Activated CD8-positive, alpha-beta T cell treated with anti-CD3 and anti-CD28 coated beads for 36 hours (primary cell): ENCODE measurements at regions not wholly inside any gene's neighbourhood (a gene's known extent, or its start where the extent isn't known, plus 50 kb on each side); places are given as distances from the start of the nearest gene placed in this dataset.
A peak's percentile ranks its signal among the peaks of the same experiment; 100 is the strongest.
"Not testable (repeated sequence)": the region's sequence is repeated elsewhere in the genome, so short reads cannot be mapped to it uniquely, and the experiment has no call there.

Experiments used
- ATAC-seq: fragments of 200-7000 bp; cut with Tn5 transposase; one replicate; pipeline ENCODE4 v1.10.0; 2021; ENCODE audit warnings: mild to moderate bottlenecking, moderate library complexity
- CTCF ChIA-PET: fragments of 350-600 bp; sonication (Branson Sonifier 250); formaldehyde crosslinking; loops from one replicate; lab custom pipeline; 2021; ENCODE audit warnings: antibody characterized with exemption; lab: Charles Lee
- POLR2A ChIA-PET: fragments of 350-600 bp; sonication (Branson Sonifier 250); formaldehyde crosslinking; loops from one replicate; lab custom pipeline; 2021; ENCODE audit warnings: antibody characterized with exemption; lab: Charles Lee
- DNase-seq: peaks from one replicate; pipeline ENCODE4 v3.0.0-alpha.2; 2020
- H3K27ac Mint-ChIP-seq: one replicate; pipeline ENCODE4 v1.8.0; 2021; ENCODE audit warnings: mild to moderate bottlenecking, mixed read lengths
- H3K27me3 Mint-ChIP-seq: one replicate; pipeline ENCODE4 v1.8.0; 2021; ENCODE audit warnings: mixed read lengths
- H3K36me3 Mint-ChIP-seq: one replicate; pipeline ENCODE4 v1.8.0; 2021; ENCODE audit warnings: low read depth, mixed read lengths
- H3K4me1 Mint-ChIP-seq: one replicate; pipeline ENCODE4 v1.8.0; 2021; ENCODE audit warnings: low read depth, mixed read lengths
- H3K4me3 Mint-ChIP-seq: one replicate; pipeline ENCODE4 v1.8.0; 2021; ENCODE audit warnings: mild to moderate bottlenecking, moderate library complexity, mixed read lengths
- H3K9me3 Mint-ChIP-seq: one replicate; pipeline ENCODE4 v1.8.0; 2021; ENCODE audit warnings: mixed read lengths
- intact Hi-C: fragments of 100-400 bp; cut with micrococcal nuclease; formaldehyde crosslinking; loops from one replicate; pipeline ENCODE4 v1.10.0; 2022

DNA sequence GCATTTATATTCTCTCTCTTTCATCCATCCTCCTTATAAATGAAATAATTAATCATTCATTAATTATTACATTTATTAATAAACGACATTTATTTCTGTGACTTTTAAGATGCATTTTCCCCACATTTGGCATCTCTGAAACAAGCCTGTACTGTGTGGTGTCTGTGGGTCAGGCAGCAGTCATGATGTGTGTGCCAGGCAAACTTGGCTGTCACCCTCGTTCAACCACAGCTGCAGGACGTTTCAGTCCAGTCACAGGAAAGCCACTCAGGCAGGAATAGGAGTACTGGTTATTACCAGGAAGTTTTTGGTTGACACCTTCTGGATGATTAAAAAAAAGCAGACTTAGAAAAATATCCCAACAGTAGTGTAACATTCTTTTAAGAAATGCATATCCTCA is 175.6 kb upstream of the LRRC61 start:
- H3K27me3 Mint-ChIP-seq, intact Hi-C loops, H3K4me3 Mint-ChIP-seq, CTCF ChIA-PET, H3K4me1 Mint-ChIP-seq, H3K27ac Mint-ChIP-seq, H3K36me3 Mint-ChIP-seq, POLR2A ChIA-PET, H3K9me3 Mint-ChIP-seq, DNase-seq, ATAC-seq: not testable (repeated sequence)

DNA sequence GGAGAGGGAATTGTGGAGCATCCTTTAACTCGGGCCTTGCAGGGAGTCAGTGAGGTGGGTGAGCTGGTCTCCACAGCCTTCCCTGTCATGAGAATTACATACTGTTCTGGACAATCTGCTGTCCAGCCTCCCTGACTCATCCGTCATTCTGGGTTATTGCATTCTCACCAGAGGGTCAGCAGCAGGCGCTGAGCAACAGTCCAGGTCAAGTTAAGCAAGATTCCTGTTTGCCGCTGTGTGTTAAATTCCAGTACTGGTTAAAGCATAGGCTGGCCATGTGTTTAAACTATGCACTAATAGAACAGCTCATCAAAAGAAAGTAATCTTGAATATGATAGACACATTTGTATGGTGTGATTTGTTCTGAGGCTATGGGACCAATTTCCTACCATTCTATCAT is 167.1 kb upstream of the LRRC61 start:
- H3K36me3 Mint-ChIP-seq, ATAC-seq, POLR2A ChIA-PET, CTCF ChIA-PET, H3K27ac Mint-ChIP-seq, H3K27me3 Mint-ChIP-seq, DNase-seq, H3K4me1 Mint-ChIP-seq, H3K9me3 Mint-ChIP-seq, intact Hi-C loops, H3K4me3 Mint-ChIP-seq: not testable (repeated sequence)

- not testable (repeated sequence) for H3K27ac Mint-ChIP-seq
These were observed 164.5 kb upstream of the LRRC61 start for GRCh38 chr7:150158696-150159095.

GRCh38 chr7:150169515-150169914 is 153.6 kb upstream of the LRRC61 start:
- H3K4me1 Mint-ChIP-seq, H3K36me3 Mint-ChIP-seq, intact Hi-C loops, CTCF ChIA-PET, DNase-seq, H3K4me3 Mint-ChIP-seq, H3K9me3 Mint-ChIP-seq, ATAC-seq, H3K27me3 Mint-ChIP-seq, POLR2A ChIA-PET, H3K27ac Mint-ChIP-seq: not testable (repeated sequence)

More at GRCh38 chr7:150158696-150159095, 164.5 kb upstream of the LRRC61 start:
- H3K9me3 Mint-ChIP-seq, POLR2A ChIA-PET, DNase-seq, CTCF ChIA-PET, ATAC-seq, H3K27me3 Mint-ChIP-seq, H3K36me3 Mint-ChIP-seq, H3K4me3 Mint-ChIP-seq, H3K4me1 Mint-ChIP-seq, intact Hi-C loops: not testable (repeated sequence)

- H3K27ac Mint-ChIP-seq, H3K4me3 Mint-ChIP-seq, CTCF ChIA-PET, POLR2A ChIA-PET, DNase-seq, H3K4me1 Mint-ChIP-seq, ATAC-seq, H3K36me3 Mint-ChIP-seq, intact Hi-C loops, H3K27me3 Mint-ChIP-seq, H3K9me3 Mint-ChIP-seq: not testable (repeated sequence)
These were observed 153.1 kb upstream of the LRRC61 start for GRCh38 chr7:150169943-150170490.

DNA sequence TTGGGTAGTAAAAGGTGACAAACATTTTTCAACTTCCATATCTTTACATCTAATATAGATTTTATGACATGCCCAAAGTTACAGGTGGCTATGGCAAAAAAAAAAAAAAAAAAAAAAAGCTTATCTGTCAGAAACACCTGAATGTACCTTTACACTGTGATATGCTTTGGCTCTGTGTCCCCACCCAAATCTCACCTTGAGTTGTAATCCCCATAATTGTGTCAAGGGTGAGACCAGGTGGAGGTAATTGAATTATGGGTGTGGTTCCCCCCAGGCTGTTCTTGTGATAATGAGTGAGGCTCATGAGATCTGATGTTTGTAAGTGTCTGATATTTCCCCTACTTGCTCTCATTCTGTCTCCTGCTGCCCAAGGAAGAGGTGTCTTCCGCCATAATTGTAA is 139.6 kb upstream of the LRRC61 start:
- intact Hi-C loops, H3K27me3 Mint-ChIP-seq, H3K9me3 Mint-ChIP-seq, H3K36me3 Mint-ChIP-seq, CTCF ChIA-PET, H3K4me1 Mint-ChIP-seq, H3K27ac Mint-ChIP-seq, POLR2A ChIA-PET, H3K4me3 Mint-ChIP-seq, ATAC-seq, DNase-seq: not testable (repeated sequence)

DNA sequence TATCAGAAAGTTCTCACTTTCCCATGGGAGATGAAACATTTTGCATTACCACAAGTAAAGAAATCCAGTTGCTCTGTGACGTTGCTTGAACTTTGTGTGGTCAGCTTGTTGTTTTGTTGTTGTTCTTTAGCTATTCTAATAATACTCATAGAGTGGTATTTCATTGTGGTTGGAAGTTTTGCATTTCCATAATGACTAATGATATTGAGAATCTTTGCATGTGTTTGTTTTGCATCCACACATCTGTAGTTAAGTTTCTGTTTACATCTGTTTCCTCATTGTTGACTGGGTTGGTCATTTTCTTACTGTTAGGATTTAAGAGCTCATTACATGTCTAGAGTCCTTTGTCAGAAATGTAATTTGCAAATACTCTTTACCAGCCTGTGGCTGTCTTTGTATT is 133.2 kb upstream of the LRRC61 start:
- H3K9me3 Mint-ChIP-seq, H3K36me3 Mint-ChIP-seq, H3K4me3 Mint-ChIP-seq, POLR2A ChIA-PET, DNase-seq, intact Hi-C loops, H3K27ac Mint-ChIP-seq, ATAC-seq, H3K4me1 Mint-ChIP-seq, H3K27me3 Mint-ChIP-seq, CTCF ChIA-PET: not testable (repeated sequence)

DNA sequence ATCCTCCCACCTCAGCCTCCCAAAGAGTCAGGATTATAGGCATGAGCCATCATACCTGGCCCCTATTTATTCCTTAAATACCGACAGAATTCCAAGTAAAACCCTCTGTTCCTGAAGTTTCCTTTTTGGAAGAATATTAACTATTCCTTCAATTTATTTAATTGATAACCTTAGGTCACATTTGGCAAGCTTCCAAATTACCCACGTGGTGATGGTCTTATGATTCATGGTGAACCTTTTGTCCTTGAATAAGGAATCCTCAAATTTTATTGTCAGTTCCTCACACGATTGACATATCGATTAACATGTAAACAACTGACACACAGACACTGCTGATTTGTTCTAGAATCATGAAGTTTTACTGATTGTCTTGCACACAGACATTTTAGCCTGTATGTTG is 130.6 kb upstream of the LRRC61 start:
- ATAC-seq, H3K4me1 Mint-ChIP-seq, H3K27me3 Mint-ChIP-seq, intact Hi-C loops, POLR2A ChIA-PET, H3K36me3 Mint-ChIP-seq, H3K9me3 Mint-ChIP-seq, H3K27ac Mint-ChIP-seq, DNase-seq, H3K4me3 Mint-ChIP-seq, CTCF ChIA-PET: not testable (repeated sequence)

GRCh38 chr7:150193866-150194265 is 129.3 kb upstream of the LRRC61 start:
- H3K27me3 Mint-ChIP-seq, H3K36me3 Mint-ChIP-seq, H3K27ac Mint-ChIP-seq, POLR2A ChIA-PET, H3K9me3 Mint-ChIP-seq, H3K4me1 Mint-ChIP-seq, intact Hi-C loops, CTCF ChIA-PET, ATAC-seq, H3K4me3 Mint-ChIP-seq: not testable (repeated sequence)
- peak; percentile 32 for DNase-seq
